IMR-90 (cell line): ENCODE measurements at regions not wholly inside any gene's neighbourhood (a gene's known extent, or its start where the extent isn't known, plus 50 kb on each side); places are given as distances from the start of the nearest gene placed in this dataset.

Experiments used
- ATAC-seq: fragments of 200-7000 bp; cut with Tn5 transposase; 2 replicates; pipeline ENCODE4 v1.9.1; 2020; ENCODE audit warnings: low read depth, mild to moderate bottlenecking, moderate library complexity
- BruUV-seq: library from RNA; stranded (reverse); fragments of 400-500 nt; replicated peaks from 2 replicates; lab custom pipeline; 2021; lab: Mats Ljungman, UMichigan
- CTCF ChIA-PET: fragments of 300-600 bp; formaldehyde crosslinking; extraction: SDS; loops from one replicate; lab custom pipeline; 2021; ENCODE audit warnings: antibody characterized with exemption; lab: Yijun Ruan, JAX
- POLR2A ChIA-PET: fragments of 300-600 bp; sonication (Branson Sonifier 250); formaldehyde crosslinking; loops from one replicate; lab custom pipeline; 2022; ENCODE audit warnings: antibody characterized with exemption; ENCODE audit not compliant: unreplicated experiment; lab: Charles Lee
- DNase-seq: peaks from one replicate; pipeline ENCODE4 v3.0.0; 2013
- H2AFZ ChIP-seq: replicated peaks from 2 replicates; pipeline ENCODE3; 2013; ENCODE audit warnings: low read length, mild to moderate bottlenecking; ENCODE audit not compliant: poor library complexity
- H2AK5ac ChIP-seq: 2 replicates; pipeline ENCODE4 v1.6.1; 2013; ENCODE audit warnings: low read depth, low read length, inconsistent platforms
- H2AK9ac ChIP-seq: replicated peaks from 2 replicates; pipeline ENCODE3; 2013; ENCODE audit warnings: mild to moderate bottlenecking, low read depth, low read length, moderate library complexity; ENCODE audit not compliant: poor library complexity
- H2BK120ac ChIP-seq: 2 replicates; pipeline ENCODE4 v1.6.1; 2013; ENCODE audit warnings: low read depth, low read length, inconsistent platforms
- H2BK15ac ChIP-seq: 3 replicates; pipeline ENCODE4 v1.6.1; 2013; ENCODE audit warnings: low read depth, low read length, inconsistent platforms
- H2BK20ac ChIP-seq: 2 replicates; pipeline ENCODE4 v1.6.1; 2013; ENCODE audit warnings: low read depth, mild to moderate bottlenecking, inconsistent platforms, low read length, moderate library complexity
- H2BK5ac ChIP-seq: 2 replicates; pipeline ENCODE4 v1.6.1; 2013; ENCODE audit warnings: mild to moderate bottlenecking, low read depth, low read length, inconsistent platforms; ENCODE audit not compliant: poor library complexity, severe bottlenecking
- H3K14ac ChIP-seq: replicated peaks from 2 replicates; pipeline ENCODE4 v1.6.1; 2013; ENCODE audit warnings: low read depth, low read length, inconsistent platforms
- H3K18ac ChIP-seq: 2 replicates; pipeline ENCODE4 v1.6.1; 2013; ENCODE audit warnings: low read depth, low read length, control low read depth
- H3K23ac ChIP-seq: 2 replicates; pipeline ENCODE4 v1.6.1; 2013; ENCODE audit warnings: low read depth, low read length, inconsistent platforms
- H3K27ac ChIP-seq: 2 replicates; pipeline ENCODE4 v1.5.1; 2013; ENCODE audit warnings: mild to moderate bottlenecking, control low read depth, low read length; ENCODE audit not compliant: insufficient read depth
- H3K27me3 ChIP-seq: 2 replicates; pipeline ENCODE4 v1.6.1; 2013; ENCODE audit warnings: low read length; ENCODE audit not compliant: control insufficient read depth, insufficient read depth
- H3K36me3 ChIP-seq: 2 replicates; pipeline ENCODE4 v1.6.1; 2013; ENCODE audit warnings: low read length, mixed read lengths; ENCODE audit not compliant: control insufficient read depth, insufficient read depth
- H3K4ac ChIP-seq: 2 replicates; pipeline ENCODE4 v1.6.1; 2013; ENCODE audit warnings: low read depth, low read length, inconsistent platforms
- H3K4me1 ChIP-seq: 2 replicates; pipeline ENCODE4 v1.6.1; 2013; ENCODE audit warnings: low read length, mixed read lengths; ENCODE audit not compliant: control insufficient read depth, insufficient read depth
- H3K4me2 ChIP-seq: 2 replicates; pipeline ENCODE4 v1.6.1; 2013; ENCODE audit warnings: low read depth, mild to moderate bottlenecking, control low read depth, low read length, moderate library complexity
- H3K4me3 ChIP-seq: 2 replicates; pipeline ENCODE4 v1.5.1; 2013; ENCODE audit warnings: low read depth, mild to moderate bottlenecking, control low read depth, low read length, moderate library complexity; ENCODE audit not compliant: insufficient read depth
- H3K56ac ChIP-seq: 2 replicates; pipeline ENCODE4 v1.6.1; 2013; ENCODE audit warnings: low read length, inconsistent platforms; ENCODE audit not compliant: insufficient read depth; ENCODE audit errors: extremely low read depth
- H3K79me1 ChIP-seq, 2 experiments: 2 replicates each; pipeline ENCODE4 v1.6.1; 2013; ENCODE audit warnings: low read length in 2 of 2, inconsistent platforms in 1 of 2, low read depth in 1 of 2
- H3K9ac ChIP-seq: 2 replicates; pipeline ENCODE4 v1.6.1; 2013; ENCODE audit warnings: low read depth, low read length, control low read depth
- H3K9me1 ChIP-seq: 2 replicates; pipeline ENCODE4 v1.6.1; 2013; ENCODE audit warnings: low read length, inconsistent platforms; ENCODE audit not compliant: insufficient read depth
- H3K9me3 ChIP-seq: 2 replicates; pipeline ENCODE4 v1.6.1; 2013; ENCODE audit warnings: low read length; ENCODE audit not compliant: control insufficient read depth, insufficient read depth
- H4K20me1 ChIP-seq: 2 replicates; pipeline ENCODE4 v1.6.1; 2013; ENCODE audit warnings: low read length, inconsistent platforms; ENCODE audit not compliant: insufficient read depth
- H4K5ac ChIP-seq: 2 replicates; pipeline ENCODE4 v1.6.1; 2013; ENCODE audit warnings: mild to moderate bottlenecking, low read depth, low read length, control low read depth
- H4K8ac ChIP-seq, 2 experiments: 2 replicates each; pipeline ENCODE4 v1.6.1; 2013; ENCODE audit warnings: low read depth in 2 of 2, low read length in 2 of 2, control low read depth in 1 of 2, inconsistent platforms in 1 of 2
- H4K91ac ChIP-seq: 2 replicates; pipeline ENCODE4 v1.6.1; 2013; ENCODE audit warnings: low read depth, low read length, inconsistent platforms; ENCODE audit not compliant: insufficient read depth
- BHLHE40 ChIP-seq: fragments of 150-350 bp; IDR thresholded peaks from 2 replicates; pipeline ENCODE4 v1.6.1; 2016; ENCODE audit warnings: mild to moderate bottlenecking, low read depth, low read length
- FOS ChIP-seq: fragments of 150-350 bp; IDR thresholded peaks from 2 replicates; pipeline ENCODE4 v1.6.1; 2016; ENCODE audit warnings: low read depth, low read length
- MAFK ChIP-seq: IDR thresholded peaks from 2 replicates; pipeline ENCODE4 v1.6.1; 2012; ENCODE audit warnings: low read depth, low read length, improper control_type of control experiment
- RAD21 ChIP-seq: IDR thresholded peaks from 2 replicates; pipeline ENCODE4 v1.6.1; 2012; ENCODE audit warnings: low read length, improper control_type of control experiment
- SMC3 ChIP-seq: fragments of 150-350 bp; IDR thresholded peaks from 2 replicates; pipeline ENCODE4 v1.6.1; 2016; ENCODE audit warnings: low read depth, mild to moderate bottlenecking, antibody characterized with exemption, low read length, moderate library complexity
- WGBS, 2 experiments: methylation state at CpG; one replicate each; pipeline versions ENCODE4 v1.1.5 to v1.1.7; 2013; ENCODE audit warnings: missing lambda C conversion rate in 2 of 2; ENCODE audit not compliant: insufficient read length in 1 of 2; ENCODE audit errors: extremely low coverage in 2 of 2; 5-methylcytosine and 5-hydroxymethylcytosine counted together
- dilution Hi-C: fragments of 300-500 bp; cut with HindIII; formaldehyde crosslinking; loops from one replicate; pipeline ENCODE4 v1.14.3; 2018; ENCODE audit warnings: low sequenced_read_pairs; ENCODE audit not compliant: unreplicated experiment
- in situ Hi-C: fragments of 300-500 bp; cut with MboI; formaldehyde crosslinking; loops from 3 replicates; pipeline ENCODE4 v1.14.3; 2019; ENCODE audit warnings: low sequenced_read_pairs, inconsistent platforms, mixed read lengths
- intact Hi-C: fragments of 100-400 bp; cut with micrococcal nuclease; formaldehyde crosslinking; loops from 2 replicates; pipeline ENCODE4 v1.10.0; 2022
- TF ChIP-seq, protein P1 (sequence below): fragments of 150-350 bp; IDR thresholded peaks from 2 replicates; pipeline ENCODE4 v1.6.1; 2016; ENCODE audit warnings: low read depth, mild to moderate bottlenecking, low read length, moderate library complexity, borderline replicate concordance

GRCh38 chrX:34868633-34869032 is 74.0 kb upstream of the FAM47B start:
- dilution Hi-C loops, result no loop called here

More at GRCh38 chrX:34868633-34869032, 74.0 kb upstream of the FAM47B start:
- Histone ChIP-seq H2BK20ac (no peak overlapping the region), H4K8ac (no peak overlapping the region), H2BK120ac (no peak overlapping the region), H3K27ac (no peak overlapping the region), H2AFZ (no peak overlapping the region), H4K5ac (no peak overlapping the region), H3K27me3 (no peaks in the 10 kb centered on the region), H3K14ac (no peak overlapping the region), H3K4me3 (no peak overlapping the region), H2AK9ac (no peak overlapping the region), H3K9me3 (no peaks in the 10 kb centered on the region), H3K23ac (no peak overlapping the region), H3K56ac (no peak overlapping the region), H3K4ac (no peak overlapping the region), H3K9ac (no peak overlapping the region), H3K4me1 (no peaks in the 10 kb centered on the region), H3K79me1 (no peaks in the 10 kb centered on the region), H4K91ac (no peak overlapping the region), H4K20me1 (no peaks in the 10 kb centered on the region), H3K4me2 (no peak overlapping the region), H2AK5ac (no peak overlapping the region), H2BK5ac (no peak overlapping the region), H3K18ac (no peak overlapping the region), H2BK15ac (no peak overlapping the region), H3K36me3 (no peaks in the 10 kb centered on the region), H3K9me1 (no peaks in the 10 kb centered on the region)
- intact Hi-C loops, result loop anchor here (5.0 kb wide), 1 partner anchor 91 kb away; no protein-coding TSS in a partner anchor
- no peak for TF ChIP-seq RAD21
- no peak for TF ChIP-seq MAFK
- TF ChIP-seq SMC3, result no peak
- no peak for TF ChIP-seq FOS
- TF ChIP-seq, protein P1, sequence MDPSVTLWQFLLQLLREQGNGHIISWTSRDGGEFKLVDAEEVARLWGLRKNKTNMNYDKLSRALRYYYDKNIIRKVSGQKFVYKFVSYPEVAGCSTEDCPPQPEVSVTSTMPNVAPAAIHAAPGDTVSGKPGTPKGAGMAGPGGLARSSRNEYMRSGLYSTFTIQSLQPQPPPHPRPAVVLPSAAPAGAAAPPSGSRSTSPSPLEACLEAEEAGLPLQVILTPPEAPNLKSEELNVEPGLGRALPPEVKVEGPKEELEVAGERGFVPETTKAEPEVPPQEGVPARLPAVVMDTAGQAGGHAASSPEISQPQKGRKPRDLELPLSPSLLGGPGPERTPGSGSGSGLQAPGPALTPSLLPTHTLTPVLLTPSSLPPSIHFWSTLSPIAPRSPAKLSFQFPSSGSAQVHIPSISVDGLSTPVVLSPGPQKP, result no peak
- TF ChIP-seq BHLHE40, result no peak
- ChIA-PET POLR2A (no interaction called here), CTCF (no interaction called here)
- in situ Hi-C loops, result no loop called here
- DNase-seq, result no peak
- ATAC-seq, result no peak
- BruUV-seq, result no TSS peak
- no CpG with 5 or more reads among the region's 2 CpGs for WGBS, 2 experiments
